ENCODE measurements at regions not wholly inside any gene's neighbourhood (a gene's known extent, or its start where the extent isn't known, plus 50 kb on each side); places are given as distances from the start of the nearest gene placed in this dataset.

DNA sequence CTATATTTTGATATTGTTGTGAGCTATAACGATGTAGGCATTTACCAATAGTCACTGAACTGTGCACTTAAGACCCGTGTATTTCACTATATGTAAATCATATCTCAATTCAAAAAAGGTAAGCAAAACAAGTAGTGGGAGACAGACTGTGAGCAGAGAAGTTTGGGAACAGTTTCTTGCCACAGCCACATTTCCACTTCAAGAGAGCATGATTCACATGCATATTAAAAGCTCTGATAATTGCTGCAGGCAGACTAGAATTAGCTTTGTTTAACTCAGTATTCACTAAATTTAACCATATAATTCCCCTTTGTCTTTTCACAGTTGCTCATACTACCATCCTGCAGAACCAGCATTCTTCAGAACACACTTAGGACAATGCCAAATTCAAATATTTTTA lies 168.4 kb upstream of the ZNF385D start:
- Histone ChIP-seq H4K5ac (ENCODE audit: insufficient read length, low read depth, low read length) (no peak overlapping the region), H4K8ac (replicated peaks; ENCODE audit: insufficient read length, low read depth, low read length) (no peak overlapping the region), H3K9ac (ENCODE audit: extremely low read depth, insufficient read length, low read length) (no peak overlapping the region), H3K4me2 (ENCODE audit: insufficient read depth, insufficient read length, low read length) (no peak overlapping the region), H2BK120ac (ENCODE audit: low read depth, low read length, poor library complexity, severe bottlenecking) (no peak overlapping the region), H3K27me3 (ENCODE audit: insufficient read depth, low read length) (no peaks in the 10 kb centered on the region), H3K18ac (ENCODE audit: insufficient read length, low read depth, low read length) (no peak overlapping the region), H3K23me2 (ENCODE audit: insufficient read length, low read depth, low read length, poor library complexity, severe bottlenecking) (no peaks in the 10 kb centered on the region), H3K79me1 (ENCODE audit: insufficient read depth, low read depth, low read length, poor library complexity, severe bottlenecking) (no peaks in the 10 kb centered on the region), H2AK5ac (ENCODE audit: insufficient read length, low read length) (no peak overlapping the region), H3K9me3 (ENCODE audit: control insufficient read depth, low read depth, low read length) (no peaks in the 10 kb centered on the region), H3K23ac (ENCODE audit: insufficient read length, low read depth, low read length) (no peak overlapping the region), H3K27ac (ENCODE audit: insufficient read length, low read depth, low read length) (no peak overlapping the region), H3K14ac (ENCODE audit: insufficient read depth, low read length) (no peak overlapping the region), H3K4ac (ENCODE audit: low read depth, low read length) (no peak overlapping the region), H2AFZ (ENCODE audit: low read length) (no peak overlapping the region), H3K79me2 (ENCODE audit: insufficient read depth, low read length) (no peaks in the 10 kb centered on the region), H3K56ac (ENCODE audit: insufficient read length, low read depth, low read length) (no peak overlapping the region), H2BK5ac (ENCODE audit: insufficient read length, low read length) (no peak overlapping the region), H3K4me1 (ENCODE audit: insufficient read depth, low read length) (no peaks in the 10 kb centered on the region; the same call in 1 of the 2 replicates), H2BK15ac (ENCODE audit: low read depth, low read length) (no peak overlapping the region), H2BK12ac (ENCODE audit: insufficient read length, low read depth, low read length) (no peak overlapping the region), H2BK20ac (ENCODE audit: low read depth, low read length, poor library complexity, severe bottlenecking) (no peak overlapping the region), H4K20me1 (ENCODE audit: control insufficient read depth, insufficient read depth, insufficient read length) (no peaks in the 10 kb centered on the region), H4K91ac (ENCODE audit: insufficient read length, low read depth, low read length) (no peak overlapping the region), H3T11ph (ENCODE audit: low read length) (no peak overlapping the region)
- TF ChIP-seq, protein P1, sequence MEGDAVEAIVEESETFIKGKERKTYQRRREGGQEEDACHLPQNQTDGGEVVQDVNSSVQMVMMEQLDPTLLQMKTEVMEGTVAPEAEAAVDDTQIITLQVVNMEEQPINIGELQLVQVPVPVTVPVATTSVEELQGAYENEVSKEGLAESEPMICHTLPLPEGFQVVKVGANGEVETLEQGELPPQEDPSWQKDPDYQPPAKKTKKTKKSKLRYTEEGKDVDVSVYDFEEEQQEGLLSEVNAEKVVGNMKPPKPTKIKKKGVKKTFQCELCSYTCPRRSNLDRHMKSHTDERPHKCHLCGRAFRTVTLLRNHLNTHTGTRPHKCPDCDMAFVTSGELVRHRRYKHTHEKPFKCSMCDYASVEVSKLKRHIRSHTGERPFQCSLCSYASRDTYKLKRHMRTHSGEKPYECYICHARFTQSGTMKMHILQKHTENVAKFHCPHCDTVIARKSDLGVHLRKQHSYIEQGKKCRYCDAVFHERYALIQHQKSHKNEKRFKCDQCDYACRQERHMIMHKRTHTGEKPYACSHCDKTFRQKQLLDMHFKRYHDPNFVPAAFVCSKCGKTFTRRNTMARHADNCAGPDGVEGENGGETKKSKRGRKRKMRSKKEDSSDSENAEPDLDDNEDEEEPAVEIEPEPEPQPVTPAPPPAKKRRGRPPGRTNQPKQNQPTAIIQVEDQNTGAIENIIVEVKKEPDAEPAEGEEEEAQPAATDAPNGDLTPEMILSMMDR (conservative IDR thresholded peaks at IDR 0.05), result no peak
- no CpG with 5 or more reads among the region's 2 CpGs for WGBS (ENCODE audit: extremely low coverage, insufficient read length, low lambda C conversion rate)
- Mint-ChIP-seq H3K27me3 (ENCODE audit: low read depth) (no peaks in the 10 kb centered on the region), H3K27ac (no peak overlapping the region), H3K4me3 (no peak overlapping the region), H3K4me1 (peaks cover 19 to 24% of the 10 kb centered on the region in 2 experiments), H3K36me3 (ENCODE audit: insufficient read depth in 1 of 3, low read depth in 3 of 3) (no peaks in the 10 kb centered on the region), H3K9me3 (no peaks in the 10 kb centered on the region)
- no peak for DNase-seq
